K562 (cell line): ENCODE measurements at regions not wholly inside any gene's neighbourhood (a gene's known extent, or its start where the extent isn't known, plus 50 kb on each side); places are given as distances from the start of the nearest gene placed in this dataset.

ENCODE experiments used
- ATAC-seq: fragments of 200-7000 bp; cut with Tn5 transposase; 3 replicates; pipeline ENCODE4 v1.9.1; 2020; ENCODE audit warnings: moderate library complexity
- BruUV-seq: library from RNA; stranded (reverse); fragments of 400-500 nt; replicated peaks from 2 replicates; lab custom pipeline; 2021; lab: Mats Ljungman, UMichigan
- CTCF ChIA-PET: fragments of 300-600 bp; formaldehyde crosslinking; extraction: SDS; loops from one replicate; lab custom pipeline; 2021; ENCODE audit warnings: low intra/inter-chr PET ratio; lab: Yijun Ruan, JAX
- POLR2A ChIA-PET: fragments of 300-600, 350-650 bp; sonication (Branson Sonifier 250); formaldehyde crosslinking; extraction: SDS; loops from one replicate; lab custom pipeline; 2021; ENCODE audit warnings: antibody characterized with exemption, inconsistent platforms; lab: Yijun Ruan, JAX
- DNase-seq, 4 experiments: peaks; one replicate each; pipeline versions ENCODE4 v3.0.0 to v3.0.0-alpha.2; 2011 to 2018; ENCODE audit warnings: low spot score in 3 of 4, mixed read lengths in 3 of 4; ENCODE audit errors: extremely low read depth in 1 of 4
- FAIRE-seq: peaks from 2 replicates; lab custom pipeline; 2011; peaks lifted over from hg19 to GRCh38; lab: Jason Lieb, UNC
- H2AFZ ChIP-seq: 2 replicates; pipeline ENCODE4 v1.6.0; 2011; ENCODE audit warnings: low read depth, low read length, control low read depth, inconsistent platforms
- H3K27ac ChIP-seq: fragments of 200-600 bp; 3 replicates; pipeline ENCODE4 v1.8.0; 2011; ENCODE audit warnings: low read depth, mild to moderate bottlenecking, control low read depth, inconsistent platforms, low read length, moderate library complexity, mixed read lengths; ENCODE audit errors: extremely low read depth
- H3K27me3 ChIP-seq, 2 experiments: fragments of 300-600 bp in 1 of 2; 2 replicates in 1 of 2; 3 replicates in 1 of 2; pipeline versions ENCODE4 v1.6.0 to v1.8.0; 2011; ENCODE audit warnings: inconsistent platforms in 2 of 2, low read length in 2 of 2, mild to moderate bottlenecking in 1 of 2, mixed read lengths in 1 of 2, moderate library complexity in 1 of 2; ENCODE audit not compliant: control insufficient read depth in 2 of 2, insufficient read depth in 2 of 2
- H3K36me3 ChIP-seq: fragments of 300-600 bp; 3 replicates; pipeline ENCODE4 v1.8.0; 2011; ENCODE audit warnings: mild to moderate bottlenecking, low read length, inconsistent platforms; ENCODE audit not compliant: control insufficient read depth, insufficient read depth
- H3K4me1 ChIP-seq, 2 experiments: fragments of 200-600 bp in 1 of 2; replicated peaks in 1 of 2; 2 replicates in 1 of 2; 3 replicates in 1 of 2; pipeline versions ENCODE4 v1.5.1 to v1.8.0; 2011; ENCODE audit warnings: inconsistent platforms in 2 of 2, low read length in 2 of 2, mild to moderate bottlenecking in 1 of 2, mixed read lengths in 1 of 2, moderate library complexity in 1 of 2; ENCODE audit not compliant: control insufficient read depth in 2 of 2, insufficient read depth in 2 of 2
- H3K4me2 ChIP-seq: 2 replicates; pipeline ENCODE4 v1.6.1; 2011; ENCODE audit warnings: low read length, control low read depth, inconsistent platforms, mixed read lengths; ENCODE audit not compliant: insufficient read depth
- H3K4me3 ChIP-seq: fragments of 200-600 bp; sonication (generic), shearing (Covaris generic); 2 replicates; pipeline ENCODE4 v1.5.1; 2016; ENCODE audit warnings: control low read depth, inconsistent platforms
- H3K79me2 ChIP-seq: fragments of 200-600 bp; 3 replicates; pipeline ENCODE4 v1.8.0; 2011; ENCODE audit warnings: low read length, inconsistent platforms; ENCODE audit not compliant: control insufficient read depth, insufficient read depth
- H3K9ac ChIP-seq, 2 experiments: 2 replicates each; pipeline versions ENCODE4 v1.6.0 to v1.6.1; 2011; ENCODE audit warnings: low read depth in 2 of 2, low read length in 2 of 2, control low read depth in 1 of 2, inconsistent platforms in 1 of 2, mild to moderate bottlenecking in 1 of 2, mixed read lengths in 1 of 2; ENCODE audit not compliant: insufficient read depth in 1 of 2
- H3K9me1 ChIP-seq: one replicate; pipeline ENCODE4 v1.6.0; 2011; ENCODE audit warnings: inconsistent platforms, mild to moderate bottlenecking, low read length, moderate library complexity; ENCODE audit not compliant: control insufficient read depth, insufficient read depth
- H3K9me3 ChIP-seq: replicated peaks from 2 replicates; pipeline ENCODE4 v1.5.1; 2011; ENCODE audit warnings: low read depth, low read length, inconsistent platforms; ENCODE audit not compliant: control insufficient read depth, insufficient read depth
- H4K20me1 ChIP-seq: replicated peaks from 2 replicates; pipeline ENCODE4 v1.6.1; 2011; ENCODE audit warnings: low read length, inconsistent platforms, mixed read lengths; ENCODE audit not compliant: control insufficient read depth, insufficient read depth
- MITF ChIP-seq: IDR thresholded peaks from 2 replicates; pipeline ENCODE4 v1.6.1; 2014; ENCODE audit warnings: antibody characterized with exemption
- PCBP2 ChIP-seq: fragments of 200-400 bp; formaldehyde crosslinking; IDR thresholded peaks from 2 replicates; pipeline ENCODE4 v1.6.1; 2018; ENCODE audit warnings: low read length, low read depth, mild to moderate bottlenecking, moderate library complexity; ENCODE audit not compliant: poor library complexity, severe bottlenecking
- XRCC3 ChIP-seq: fragments of 450-650 bp; IDR thresholded peaks from 2 replicates; pipeline ENCODE4 v1.6.1; 2017; ENCODE audit warnings: mild to moderate bottlenecking, moderate library complexity
- ZNF518B ChIP-seq: fragments of 250-450 bp; sonication (Bioruptor Pico); IDR thresholded peaks from 2 replicates; pipeline ENCODE4 v1.5.0; 2021; ENCODE audit warnings: mild to moderate bottlenecking, moderate library complexity
- in situ Hi-C: fragments of 300-500 bp; cut with MboI; formaldehyde crosslinking; loops from 4 replicates; pipeline ENCODE4 v1.15.0; 2018; ENCODE audit warnings: inconsistent platforms, mixed read lengths
- intact Hi-C: fragments of 100-400 bp; cut with micrococcal nuclease; formaldehyde crosslinking; loops from 2 replicates; pipeline ENCODE4 v1.14.2; 2022

GRCh38 chrX:7985568-7985967, 58.4 kb upstream of the PNPLA4 start:
- no peak for TF ChIP-seq ZNF518B (CRISPR knock-in tag)
- no peak for TF ChIP-seq PCBP2
- TF ChIP-seq MITF, result no peak
- TF ChIP-seq XRCC3, result no peak
- H3K9me3 ChIP-seq, result no peaks in the 10 kb centered on the region
- BruUV-seq, result no TSS peak
- intact Hi-C loops, result no loop called here
- H4K20me1 ChIP-seq, result no peaks in the 10 kb centered on the region
- no peaks in the 10 kb centered on the region for H3K36me3 ChIP-seq
- no peak overlapping the region for H3K4me3 ChIP-seq
- H3K4me1 ChIP-seq, result no peaks in the 10 kb centered on the region
- H3K9ac ChIP-seq, result no peak overlapping the region
- no peak overlapping the region for H3K4me2 ChIP-seq
- FAIRE-seq (no peak), ATAC-seq (no peak), DNase-seq (no peak)
- in situ Hi-C loops, result no loop called here
- no peaks in the 10 kb centered on the region for H3K9me1 ChIP-seq
- POLR2A ChIA-PET, result no interaction called here
- H3K27me3 ChIP-seq, result no peaks in the 10 kb centered on the region
- CTCF ChIA-PET, result no interaction called here
- no peak overlapping the region for H2AFZ ChIP-seq
- no peaks in the 10 kb centered on the region for H3K79me2 ChIP-seq
- no peak overlapping the region for H3K27ac ChIP-seq
